ENCODE measurements at regions not wholly inside any gene's neighbourhood (a gene's known extent, or its start where the extent isn't known, plus 50 kb on each side); places are given as distances from the start of the nearest gene placed in this dataset.

DNA sequence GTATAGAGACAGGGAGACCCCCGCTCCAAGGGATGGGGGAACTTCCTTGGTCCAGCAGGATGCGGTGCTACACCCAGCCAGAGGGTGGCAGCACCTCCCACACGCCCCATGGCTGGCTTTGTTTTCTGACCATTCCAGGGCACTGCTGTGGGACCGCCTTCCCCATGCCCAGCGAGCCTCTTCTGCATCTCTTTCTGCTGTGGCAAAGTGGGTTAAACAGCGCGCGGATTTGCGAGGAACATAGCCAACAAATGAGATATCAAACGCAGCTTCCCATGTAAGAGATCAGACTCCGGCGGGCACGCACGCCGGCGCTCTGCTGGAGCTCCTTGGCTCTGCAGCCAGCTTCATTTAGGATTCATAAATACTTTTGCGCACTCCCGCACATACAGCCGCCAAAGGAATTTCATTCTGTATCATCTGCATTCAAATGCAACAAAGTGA is 485.8 kb upstream of the CADM1 start:
- no peak overlapping the region for H3K4me3 Mint-ChIP-seq (ENCODE audit: unreplicated experiment)
- peaks cover 1% of the 10 kb centered on the region for H3K9me3 Mint-ChIP-seq (ENCODE audit: unreplicated experiment)
- DNase-seq, result peak; percentile 71
- H3K27me3 Mint-ChIP-seq (ENCODE audit: unreplicated experiment), result no peaks in the 10 kb centered on the region
- TF ChIP-seq, protein P1, sequence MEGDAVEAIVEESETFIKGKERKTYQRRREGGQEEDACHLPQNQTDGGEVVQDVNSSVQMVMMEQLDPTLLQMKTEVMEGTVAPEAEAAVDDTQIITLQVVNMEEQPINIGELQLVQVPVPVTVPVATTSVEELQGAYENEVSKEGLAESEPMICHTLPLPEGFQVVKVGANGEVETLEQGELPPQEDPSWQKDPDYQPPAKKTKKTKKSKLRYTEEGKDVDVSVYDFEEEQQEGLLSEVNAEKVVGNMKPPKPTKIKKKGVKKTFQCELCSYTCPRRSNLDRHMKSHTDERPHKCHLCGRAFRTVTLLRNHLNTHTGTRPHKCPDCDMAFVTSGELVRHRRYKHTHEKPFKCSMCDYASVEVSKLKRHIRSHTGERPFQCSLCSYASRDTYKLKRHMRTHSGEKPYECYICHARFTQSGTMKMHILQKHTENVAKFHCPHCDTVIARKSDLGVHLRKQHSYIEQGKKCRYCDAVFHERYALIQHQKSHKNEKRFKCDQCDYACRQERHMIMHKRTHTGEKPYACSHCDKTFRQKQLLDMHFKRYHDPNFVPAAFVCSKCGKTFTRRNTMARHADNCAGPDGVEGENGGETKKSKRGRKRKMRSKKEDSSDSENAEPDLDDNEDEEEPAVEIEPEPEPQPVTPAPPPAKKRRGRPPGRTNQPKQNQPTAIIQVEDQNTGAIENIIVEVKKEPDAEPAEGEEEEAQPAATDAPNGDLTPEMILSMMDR (IDR thresholded peaks at IDR 0.05; ENCODE audit: partially characterized antibody, unreplicated experiment), result peak; percentile 74
- H3K4me1 Mint-ChIP-seq (ENCODE audit: low read depth, unreplicated experiment), result peaks cover 5% of the 10 kb centered on the region
- H3K27ac Mint-ChIP-seq (ENCODE audit: unreplicated experiment), result no peak overlapping the region
- H3K36me3 Mint-ChIP-seq (ENCODE audit: unreplicated experiment), result no peaks in the 10 kb centered on the region

DNA sequence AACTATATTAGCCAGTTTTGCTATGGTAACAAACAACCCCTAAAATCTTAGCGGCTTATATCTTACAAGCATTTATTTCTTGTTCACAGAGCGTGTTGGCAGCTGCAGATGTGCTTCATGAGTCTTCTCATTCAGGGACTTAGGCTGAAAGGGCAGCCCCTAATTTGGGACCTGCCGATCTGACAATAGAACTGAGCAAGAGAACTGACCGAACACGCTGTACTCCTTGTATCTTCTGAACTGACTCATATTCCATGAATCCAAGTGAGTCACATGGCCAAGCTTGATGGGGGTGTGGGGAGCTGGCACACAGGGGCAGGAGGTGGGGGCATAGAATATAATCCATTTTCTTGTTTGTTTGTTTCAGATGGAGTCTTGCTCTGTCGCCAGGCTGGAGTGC is 481.7 kb upstream of the CADM1 start:
- TF ChIP-seq, protein P1 (IDR thresholded peaks at IDR 0.05; ENCODE audit: partially characterized antibody, unreplicated experiment), result no peak
- no peak for DNase-seq
- Mint-ChIP-seq H3K9me3 (ENCODE audit: unreplicated experiment) (peaks cover 2% of the 10 kb centered on the region), H3K27me3 (ENCODE audit: unreplicated experiment) (peaks cover 2% of the 10 kb centered on the region), H3K27ac (ENCODE audit: unreplicated experiment) (no peak overlapping the region), H3K4me1 (ENCODE audit: low read depth, unreplicated experiment) (peaks cover 9% of the 10 kb centered on the region), H3K36me3 (ENCODE audit: unreplicated experiment) (no peaks in the 10 kb centered on the region), H3K4me3 (ENCODE audit: unreplicated experiment) (no peak overlapping the region)

DNA sequence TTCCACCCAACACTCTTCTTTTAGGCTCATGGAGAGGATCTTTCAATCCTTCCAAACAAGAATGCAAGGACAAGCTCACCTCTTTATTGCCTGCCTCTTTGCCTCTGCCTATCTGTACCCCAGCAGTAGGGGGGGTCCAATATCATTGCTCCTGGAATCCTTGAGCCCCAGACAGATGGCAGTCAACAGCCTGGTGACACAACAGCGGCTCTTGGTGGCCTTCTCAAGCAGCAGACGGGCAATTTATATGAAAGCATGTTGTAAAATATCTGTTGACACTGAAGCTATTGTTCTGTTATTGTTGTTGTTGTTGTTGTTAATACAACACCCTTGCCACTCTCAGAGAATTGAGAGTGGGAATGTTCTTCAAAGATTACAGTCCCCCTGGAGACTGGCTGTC is 480.0 kb upstream of the CADM1 start:
- Mint-ChIP-seq H3K9me3 (ENCODE audit: unreplicated experiment) (peaks cover 2% of the 10 kb centered on the region), H3K27ac (ENCODE audit: unreplicated experiment) (no peak overlapping the region), H3K36me3 (ENCODE audit: unreplicated experiment) (no peaks in the 10 kb centered on the region), H3K4me1 (ENCODE audit: low read depth, unreplicated experiment) (peaks cover 10% of the 10 kb centered on the region), H3K27me3 (ENCODE audit: unreplicated experiment) (peaks cover 2% of the 10 kb centered on the region), H3K4me3 (ENCODE audit: unreplicated experiment) (no peak overlapping the region)
- TF ChIP-seq, protein P1 (IDR thresholded peaks at IDR 0.05; ENCODE audit: partially characterized antibody, unreplicated experiment), result no peak
- no peak for DNase-seq

DNA sequence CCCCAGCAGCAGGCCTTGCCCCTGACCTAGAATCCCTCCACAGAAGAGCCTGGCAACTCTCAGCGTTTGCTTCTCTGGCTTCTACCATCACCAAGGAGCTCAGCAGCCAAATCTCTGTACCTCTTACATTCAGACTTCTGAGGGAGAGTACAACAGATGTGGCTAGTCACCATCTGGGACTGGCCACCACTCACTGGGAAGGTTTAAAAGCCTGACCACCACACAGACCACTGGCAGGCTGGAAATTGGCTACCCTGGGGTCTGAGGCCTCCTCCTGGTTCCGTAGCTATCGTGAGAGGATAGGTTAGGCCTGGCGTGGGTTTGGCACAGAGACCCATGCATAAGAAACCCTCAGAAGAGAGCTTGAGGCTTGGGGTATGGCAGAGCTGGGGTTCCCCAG is 478.5 kb upstream of the CADM1 start:
- TF ChIP-seq, protein P1 (IDR thresholded peaks at IDR 0.05; ENCODE audit: partially characterized antibody, unreplicated experiment), result no peak
- peaks cover 8% of the 10 kb centered on the region for H3K4me1 Mint-ChIP-seq (ENCODE audit: low read depth, unreplicated experiment)
- peaks cover 2% of the 10 kb centered on the region for H3K9me3 Mint-ChIP-seq (ENCODE audit: unreplicated experiment)
- H3K27ac Mint-ChIP-seq (ENCODE audit: unreplicated experiment), result no peak overlapping the region
- no peak overlapping the region for H3K4me3 Mint-ChIP-seq (ENCODE audit: unreplicated experiment)
- peaks cover 2% of the 10 kb centered on the region for H3K27me3 Mint-ChIP-seq (ENCODE audit: unreplicated experiment)
- no peaks in the 10 kb centered on the region for H3K36me3 Mint-ChIP-seq (ENCODE audit: unreplicated experiment)
- no peak for DNase-seq

DNA sequence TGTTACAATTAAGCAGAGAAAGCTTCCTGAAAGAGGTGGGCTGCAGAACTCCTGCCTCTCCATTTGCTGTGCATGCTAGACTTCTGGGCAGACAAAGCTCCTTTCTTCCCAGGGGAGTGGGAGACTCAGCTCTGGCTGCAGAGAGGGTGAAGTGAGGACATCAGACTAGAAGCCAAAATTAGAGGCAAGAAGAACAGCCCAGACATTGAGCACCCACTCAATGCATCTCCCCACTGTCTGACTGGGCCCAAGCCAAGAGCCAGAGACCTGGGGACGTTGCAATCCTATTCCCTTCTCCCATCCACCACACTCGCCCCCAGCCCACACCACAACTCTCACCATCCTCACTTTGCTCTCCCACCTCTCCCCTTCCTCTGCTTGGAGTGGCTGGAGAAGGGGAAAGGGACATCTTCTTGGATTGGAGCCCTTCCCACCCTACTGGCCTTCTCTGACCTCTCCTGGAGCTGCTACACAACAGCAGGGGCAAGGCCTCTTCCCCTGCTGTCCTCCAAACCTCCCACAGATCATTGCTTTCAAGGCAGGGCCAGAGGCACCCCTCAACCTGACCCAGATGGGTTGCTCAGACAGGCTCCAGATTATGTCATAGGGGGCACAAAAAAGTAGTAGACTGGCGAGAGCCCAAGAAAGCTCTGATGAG is 477.7 kb upstream of the CADM1 start:
- Mint-ChIP-seq H3K27ac (ENCODE audit: unreplicated experiment) (no peak overlapping the region), H3K27me3 (ENCODE audit: unreplicated experiment) (peaks cover 2% of the 10 kb centered on the region), H3K4me3 (ENCODE audit: unreplicated experiment) (no peak overlapping the region), H3K9me3 (ENCODE audit: unreplicated experiment) (peaks cover 2% of the 10 kb centered on the region), H3K36me3 (ENCODE audit: unreplicated experiment) (no peaks in the 10 kb centered on the region), H3K4me1 (ENCODE audit: low read depth, unreplicated experiment) (peaks cover 8% of the 10 kb centered on the region)
- TF ChIP-seq, protein P1 (IDR thresholded peaks at IDR 0.05; ENCODE audit: partially characterized antibody, unreplicated experiment), result no peak
- no peak for DNase-seq
